ENCODE measurements at regions not wholly inside any gene's neighbourhood (a gene's known extent, or its start where the extent isn't known, plus 50 kb on each side); places are given as distances from the start of the nearest gene placed in this dataset.

DNA sequence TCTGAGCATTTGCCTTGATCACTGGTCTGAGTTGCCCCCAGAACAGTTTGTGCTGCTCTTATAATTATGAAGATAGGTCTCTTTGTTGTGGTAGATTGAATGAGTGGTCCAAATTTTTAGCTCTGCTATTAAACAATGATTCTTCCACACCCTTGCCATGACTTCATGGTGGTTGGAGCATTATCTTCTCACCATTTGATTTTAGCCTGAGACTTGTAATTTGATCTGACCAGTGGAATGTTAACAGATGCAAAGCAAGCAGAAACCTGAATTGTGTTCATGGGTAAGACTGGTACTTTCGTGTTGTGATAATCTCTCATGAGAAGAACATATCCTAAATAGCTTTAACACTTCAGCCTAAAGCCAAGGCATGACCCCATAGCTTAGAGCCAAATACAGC, 139.1 kb downstream of the TFPI2 start:
- TF ChIP-seq, protein P1, sequence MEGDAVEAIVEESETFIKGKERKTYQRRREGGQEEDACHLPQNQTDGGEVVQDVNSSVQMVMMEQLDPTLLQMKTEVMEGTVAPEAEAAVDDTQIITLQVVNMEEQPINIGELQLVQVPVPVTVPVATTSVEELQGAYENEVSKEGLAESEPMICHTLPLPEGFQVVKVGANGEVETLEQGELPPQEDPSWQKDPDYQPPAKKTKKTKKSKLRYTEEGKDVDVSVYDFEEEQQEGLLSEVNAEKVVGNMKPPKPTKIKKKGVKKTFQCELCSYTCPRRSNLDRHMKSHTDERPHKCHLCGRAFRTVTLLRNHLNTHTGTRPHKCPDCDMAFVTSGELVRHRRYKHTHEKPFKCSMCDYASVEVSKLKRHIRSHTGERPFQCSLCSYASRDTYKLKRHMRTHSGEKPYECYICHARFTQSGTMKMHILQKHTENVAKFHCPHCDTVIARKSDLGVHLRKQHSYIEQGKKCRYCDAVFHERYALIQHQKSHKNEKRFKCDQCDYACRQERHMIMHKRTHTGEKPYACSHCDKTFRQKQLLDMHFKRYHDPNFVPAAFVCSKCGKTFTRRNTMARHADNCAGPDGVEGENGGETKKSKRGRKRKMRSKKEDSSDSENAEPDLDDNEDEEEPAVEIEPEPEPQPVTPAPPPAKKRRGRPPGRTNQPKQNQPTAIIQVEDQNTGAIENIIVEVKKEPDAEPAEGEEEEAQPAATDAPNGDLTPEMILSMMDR (conservative IDR thresholded peaks at IDR 0.05; ENCODE audit: low read depth, low read length), result no peak
- no peak for TF ChIP-seq EZH2phosphoT487 (IDR thresholded peaks at IDR 0.05; ENCODE audit: borderline replicate concordance, low read length)
- TF ChIP-seq EZH2 (IDR thresholded peaks at IDR 0.05; ENCODE audit: low read length, unreplicated experiment), result no peak

Data from PC-3 (cell line).